Vagina (tissue), 2 donors: ENCODE measurements at regions not wholly inside any gene's neighbourhood (a gene's known extent, or its start where the extent isn't known, plus 50 kb on each side); places are given as distances from the start of the nearest gene placed in this dataset.

Source experiments
- DNase-seq, 2 donors: peaks; one replicate each; pipeline ENCODE4 v3.0.0-alpha.2; 2017; ENCODE audit errors: extremely low spot score in 2 of 2
- H3K27ac ChIP-seq: fragments of 200-600 bp; sonication (generic); one replicate; pipeline ENCODE4 v1.5.1; 2019
- H3K27me3 ChIP-seq: fragments of 200-600 bp; sonication (generic); one replicate; pipeline ENCODE4 v1.5.1; 2019
- H3K36me3 ChIP-seq, 2 donors: fragments of 200-600 bp; sonication (generic); one replicate each; pipeline ENCODE4 v1.5.1; 2017 to 2019
- H3K4me1 ChIP-seq: fragments of 200-600 bp; sonication (generic); one replicate; pipeline ENCODE4 v1.5.1; 2019
- H3K4me3 ChIP-seq, 2 donors: fragments of 200-600 bp; sonication (generic); 1 replicate in 1 of 2; 2 replicates in 1 of 2; pipeline ENCODE4 v1.5.1; 2016 to 2019
- H3K9me3 ChIP-seq: fragments of 200-600 bp; sonication (generic); one replicate; pipeline ENCODE4 v1.5.1; 2019
- CTCF ChIP-seq, 3 experiments: fragments of 450-650 bp in 2 of 3; fragments of 200-600 bp in 1 of 3; sonication (generic) in 1 of 3; IDR thresholded peaks; one replicate each; pipeline ENCODE4 v1.5.1; 2017 to 2019; ENCODE audit warnings: antibody characterized with exemption in 3 of 3, mild to moderate bottlenecking in 2 of 3, moderate library complexity in 2 of 3
- POLR2A ChIP-seq, 2 donors: fragments of 450-650 bp; IDR thresholded peaks; one replicate each; pipeline ENCODE4 v1.6.1; 2017; ENCODE audit warnings: antibody characterized with exemption in 2 of 2, mild to moderate bottlenecking in 2 of 2, moderate library complexity in 2 of 2
- POLR2AphosphoS5 ChIP-seq, 2 donors: sonication (generic); formaldehyde crosslinking; IDR thresholded peaks; one replicate each; pipeline ENCODE4 v1.9.0; 2017; ENCODE audit warnings: antibody characterized with exemption in 2 of 2, mild to moderate bottlenecking in 2 of 2, low read depth in 1 of 2; ENCODE audit not compliant: insufficient read depth in 1 of 2
- intact Hi-C: fragments of 100-400 bp; cut with DNase I; formaldehyde crosslinking; loops from one replicate; pipeline ENCODE4 v1.15.1; 2023

- Histone ChIP-seq H3K4me3 (no peak overlapping the region), H3K27ac (no peak overlapping the region), H3K4me1 (no peaks in the 10 kb centered on the region), H3K27me3 (no peaks in the 10 kb centered on the region), H3K9me3 (no peaks in the 10 kb centered on the region), H3K36me3 (no peaks in the 10 kb centered on the region)
- TF ChIP-seq POLR2AphosphoS5 (IDR thresholded peaks at IDR 0.05; ENCODE audit: insufficient read depth in 1 of 2, low read depth in 1 of 2) (no peak), POLR2A (IDR thresholded peaks at IDR 0.05) (no peak), CTCF (IDR thresholded peaks at IDR 0.05) (no peak)
- DNase-seq, result no peak
- intact Hi-C loops, result no loop called here
These were observed 60.2 kb upstream of the HS3ST1 start for GRCh38 chr4:11488657-11489452.

GRCh38 chr4:11487868-11488544 is 59.3 kb upstream of the HS3ST1 start:
- no peaks in the 10 kb centered on the region for H3K27me3 ChIP-seq
- TF ChIP-seq POLR2AphosphoS5 (IDR thresholded peaks at IDR 0.05; ENCODE audit: insufficient read depth in 1 of 2, low read depth in 1 of 2), result peak in 1 of 2 donors; percentile 23
- no peak for TF ChIP-seq POLR2A (IDR thresholded peaks at IDR 0.05)
- TF ChIP-seq CTCF (IDR thresholded peaks at IDR 0.05), result no peak
- H3K4me1 ChIP-seq, result no peaks in the 10 kb centered on the region
- H3K36me3 ChIP-seq, result no peaks in the 10 kb centered on the region
- no peak for DNase-seq
- H3K27ac ChIP-seq, result no peak overlapping the region
- H3K4me3 ChIP-seq, result no peak overlapping the region
- no peaks in the 10 kb centered on the region for H3K9me3 ChIP-seq
- intact Hi-C loops, result no loop called here

GRCh38 chr4:11487139-11487538 is 58.4 kb upstream of the HS3ST1 start:
- no peak for DNase-seq
- H3K27me3 ChIP-seq, result no peaks in the 10 kb centered on the region
- TF ChIP-seq POLR2A (IDR thresholded peaks at IDR 0.05) (no peak), CTCF (IDR thresholded peaks at IDR 0.05) (no peak), POLR2AphosphoS5 (IDR thresholded peaks at IDR 0.05; ENCODE audit: insufficient read depth in 1 of 2, low read depth in 1 of 2) (no peak)
- H3K4me1 ChIP-seq, result no peaks in the 10 kb centered on the region
- H3K4me3 ChIP-seq, result no peak overlapping the region
- no peaks in the 10 kb centered on the region for H3K9me3 ChIP-seq
- no peak overlapping the region for H3K27ac ChIP-seq
- no peaks in the 10 kb centered on the region for H3K36me3 ChIP-seq
- intact Hi-C loops, result no loop called here

DNA sequence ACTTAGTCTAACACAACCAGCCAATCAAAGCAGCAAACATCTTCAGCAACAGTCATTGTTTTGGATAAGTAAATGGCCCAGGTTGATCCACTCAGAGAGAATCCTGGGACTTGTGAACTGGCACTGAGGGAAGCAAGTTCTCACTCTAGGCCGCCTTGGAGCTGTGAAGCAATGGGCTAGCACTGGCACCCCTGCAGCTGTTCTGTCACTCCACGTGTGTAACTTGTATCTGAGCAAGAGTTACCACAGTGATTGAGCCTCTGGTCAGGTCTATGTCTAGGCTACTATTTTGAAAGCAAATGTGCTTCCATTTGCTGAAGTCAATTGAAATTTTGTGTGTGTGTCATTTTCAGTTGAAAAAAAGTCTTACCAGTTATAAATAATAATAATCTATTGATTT is 57.2 kb upstream of the HS3ST1 start:
- no peaks in the 10 kb centered on the region for H3K4me1 ChIP-seq
- no peak overlapping the region for H3K27ac ChIP-seq
- H3K9me3 ChIP-seq, result no peaks in the 10 kb centered on the region
- H3K4me3 ChIP-seq, result no peak overlapping the region
- intact Hi-C loops, result no loop called here
- no peaks in the 10 kb centered on the region for H3K36me3 ChIP-seq
- TF ChIP-seq POLR2AphosphoS5 (IDR thresholded peaks at IDR 0.05; ENCODE audit: insufficient read depth in 1 of 2, low read depth in 1 of 2) (no peak), CTCF (IDR thresholded peaks at IDR 0.05) (no peak), POLR2A (IDR thresholded peaks at IDR 0.05) (no peak)
- H3K27me3 ChIP-seq, result no peaks in the 10 kb centered on the region
- no peak for DNase-seq

GRCh38 chr4:11484531-11484930 is 55.8 kb upstream of the HS3ST1 start:
- Histone ChIP-seq H3K4me3 (no peak overlapping the region), H3K27me3 (no peaks in the 10 kb centered on the region), H3K27ac (no peak overlapping the region), H3K36me3 (no peaks in the 10 kb centered on the region), H3K4me1 (no peaks in the 10 kb centered on the region), H3K9me3 (no peaks in the 10 kb centered on the region)
- intact Hi-C loops, result no loop called here
- DNase-seq, result no peak
- no peak for TF ChIP-seq POLR2AphosphoS5 (IDR thresholded peaks at IDR 0.05; ENCODE audit: insufficient read depth in 1 of 2, low read depth in 1 of 2)
- no peak for TF ChIP-seq POLR2A (IDR thresholded peaks at IDR 0.05)
- no peak for TF ChIP-seq CTCF (IDR thresholded peaks at IDR 0.05)
